SK-N-SH treated with all-trans-retinoic acid at 6 μM for 48 hours (cell line): ENCODE measurements at regions not wholly inside any gene's neighbourhood (a gene's known extent, or its start where the extent isn't known, plus 50 kb on each side); places are given as distances from the start of the nearest gene placed in this dataset.

ENCODE experiments used
- ESRRG ChIP-seq: fragments of 250-450 bp; sonication (Bioruptor Pico); IDR thresholded peaks from 2 replicates; pipeline ENCODE4 v1.6.1; 2021; ENCODE audit warnings: mild to moderate bottlenecking
- ISL1 ChIP-seq: fragments of 250-450 bp; sonication (Bioruptor Pico); IDR thresholded peaks from 2 replicates; pipeline ENCODE4 v2.1.2; 2022; ENCODE audit warnings: mild to moderate bottlenecking, moderate library complexity
- TCF4 ChIP-seq: fragments of 250-450 bp; sonication (Bioruptor Pico); IDR thresholded peaks from 2 replicates; pipeline ENCODE4 v1.8.0; 2021; ENCODE audit warnings: mild to moderate bottlenecking, moderate library complexity, borderline replicate concordance
- ZFP30 ChIP-seq: fragments of 450-650 bp; formaldehyde crosslinking; IDR thresholded peaks from 2 replicates; pipeline ENCODE4 v1.5.0; 2022; ENCODE audit warnings: mild to moderate bottlenecking, moderate library complexity
- ZNF70 ChIP-seq: fragments of 450-650 bp; formaldehyde crosslinking; IDR thresholded peaks from 2 replicates; pipeline ENCODE4 v1.5.0; 2020; ENCODE audit warnings: mild to moderate bottlenecking, moderate library complexity
- TF ChIP-seq, protein P1 (sequence below): fragments of 250-450 bp; sonication (Bioruptor Pico); IDR thresholded peaks from 2 replicates; pipeline ENCODE4 v1.8.0; 2020; ENCODE audit warnings: mild to moderate bottlenecking, moderate library complexity, borderline replicate concordance
- TF ChIP-seq, protein P2 (sequence below): fragments of 250-450 bp; sonication (Bioruptor Pico); IDR thresholded peaks from 2 replicates; pipeline ENCODE4 v1.8.0; 2021; ENCODE audit warnings: low read depth, mild to moderate bottlenecking, moderate library complexity, borderline replicate concordance
- TF ChIP-seq, protein P3 (sequence below): fragments of 250-450 bp; sonication (Bioruptor Pico); IDR thresholded peaks from 2 replicates; pipeline ENCODE4 v1.5.1; 2020; ENCODE audit warnings: low read depth, mild to moderate bottlenecking, moderate library complexity

DNA sequence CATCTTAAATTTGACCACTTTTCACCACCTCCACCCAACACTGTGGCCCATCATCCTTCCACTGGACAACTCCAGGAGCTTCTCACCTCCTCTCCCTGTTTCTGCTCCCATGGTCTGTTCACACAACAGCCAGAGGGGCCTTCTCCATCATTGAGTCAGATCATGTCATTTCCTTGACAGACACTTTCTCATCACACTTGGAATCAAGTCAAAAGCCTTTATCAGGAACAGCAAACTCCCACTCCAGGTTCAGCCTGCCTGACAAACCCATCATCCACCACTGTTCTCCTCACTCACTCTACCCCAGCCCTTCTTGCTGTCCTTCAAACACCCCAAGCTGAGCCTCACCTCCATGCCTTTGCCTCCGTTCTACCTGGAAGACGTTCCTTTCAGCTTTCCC is 78.4 kb upstream of the ADRA1B start:
- TF ChIP-seq ESRRG (CRISPR knock-in tag) (no peak), ZFP30 (CRISPR knock-in tag) (no peak), ISL1 (CRISPR knock-in tag) (no peak), TCF4 (CRISPR knock-in tag) (no peak), ZNF70 (CRISPR knock-in tag) (no peak)
- TF ChIP-seq, protein P1, sequence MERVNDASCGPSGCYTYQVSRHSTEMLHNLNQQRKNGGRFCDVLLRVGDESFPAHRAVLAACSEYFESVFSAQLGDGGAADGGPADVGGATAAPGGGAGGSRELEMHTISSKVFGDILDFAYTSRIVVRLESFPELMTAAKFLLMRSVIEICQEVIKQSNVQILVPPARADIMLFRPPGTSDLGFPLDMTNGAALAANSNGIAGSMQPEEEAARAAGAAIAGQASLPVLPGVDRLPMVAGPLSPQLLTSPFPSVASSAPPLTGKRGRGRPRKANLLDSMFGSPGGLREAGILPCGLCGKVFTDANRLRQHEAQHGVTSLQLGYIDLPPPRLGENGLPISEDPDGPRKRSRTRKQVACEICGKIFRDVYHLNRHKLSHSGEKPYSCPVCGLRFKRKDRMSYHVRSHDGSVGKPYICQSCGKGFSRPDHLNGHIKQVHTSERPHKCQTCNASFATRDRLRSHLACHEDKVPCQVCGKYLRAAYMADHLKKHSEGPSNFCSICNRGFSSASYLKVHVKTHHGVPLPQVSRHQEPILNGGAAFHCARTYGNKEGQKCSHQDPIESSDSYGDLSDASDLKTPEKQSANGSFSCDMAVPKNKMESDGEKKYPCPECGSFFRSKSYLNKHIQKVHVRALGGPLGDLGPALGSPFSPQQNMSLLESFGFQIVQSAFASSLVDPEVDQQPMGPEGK (CRISPR knock-in tag) = no peak
- TF ChIP-seq, protein P2, sequence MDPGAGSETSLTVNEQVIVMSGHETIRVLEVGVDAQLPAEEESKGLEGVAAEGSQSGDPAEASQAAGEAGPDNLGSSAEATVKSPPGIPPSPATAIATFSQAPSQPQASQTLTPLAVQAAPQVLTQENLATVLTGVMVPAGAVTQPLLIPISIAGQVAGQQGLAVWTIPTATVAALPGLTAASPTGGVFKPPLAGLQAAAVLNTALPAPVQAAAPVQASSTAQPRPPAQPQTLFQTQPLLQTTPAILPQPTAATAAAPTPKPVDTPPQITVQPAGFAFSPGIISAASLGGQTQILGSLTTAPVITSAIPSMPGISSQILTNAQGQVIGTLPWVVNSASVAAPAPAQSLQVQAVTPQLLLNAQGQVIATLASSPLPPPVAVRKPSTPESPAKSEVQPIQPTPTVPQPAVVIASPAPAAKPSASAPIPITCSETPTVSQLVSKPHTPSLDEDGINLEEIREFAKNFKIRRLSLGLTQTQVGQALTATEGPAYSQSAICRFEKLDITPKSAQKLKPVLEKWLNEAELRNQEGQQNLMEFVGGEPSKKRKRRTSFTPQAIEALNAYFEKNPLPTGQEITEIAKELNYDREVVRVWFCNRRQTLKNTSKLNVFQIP (CRISPR knock-in tag) = no peak
- TF ChIP-seq, protein P3, sequence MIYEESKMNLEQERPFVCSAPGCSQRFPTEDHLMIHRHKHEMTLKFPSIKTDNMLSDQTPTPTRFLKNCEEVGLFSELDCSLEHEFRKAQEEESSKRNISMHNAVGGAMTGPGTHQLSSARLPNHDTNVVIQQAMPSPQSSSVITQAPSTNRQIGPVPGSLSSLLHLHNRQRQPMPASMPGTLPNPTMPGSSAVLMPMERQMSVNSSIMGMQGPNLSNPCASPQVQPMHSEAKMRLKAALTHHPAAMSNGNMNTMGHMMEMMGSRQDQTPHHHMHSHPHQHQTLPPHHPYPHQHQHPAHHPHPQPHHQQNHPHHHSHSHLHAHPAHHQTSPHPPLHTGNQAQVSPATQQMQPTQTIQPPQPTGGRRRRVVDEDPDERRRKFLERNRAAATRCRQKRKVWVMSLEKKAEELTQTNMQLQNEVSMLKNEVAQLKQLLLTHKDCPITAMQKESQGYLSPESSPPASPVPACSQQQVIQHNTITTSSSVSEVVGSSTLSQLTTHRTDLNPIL (CRISPR knock-in tag) = no peak
